DOHH2 (cell line): ENCODE measurements at regions not wholly inside any gene's neighbourhood (a gene's known extent, or its start where the extent isn't known, plus 50 kb on each side); places are given as distances from the start of the nearest gene placed in this dataset.

Source experiments
- EZH2phosphoT487 ChIP-seq: fragments of 200-600 bp; sonication (generic); IDR thresholded peaks from 2 replicates; pipeline ENCODE4 v1.6.1; 2017; ENCODE audit warnings: borderline replicate concordance, mild to moderate bottlenecking, antibody characterized with exemption, low read length, moderate library complexity, mixed read lengths
- TF ChIP-seq, protein P1 (sequence below): fragments of 200-600 bp; sonication (generic); IDR thresholded peaks from one replicate; pipeline ENCODE4 v1.5.1; 2014; ENCODE audit warnings: antibody characterized with exemption, mild to moderate bottlenecking, low read depth, low read length; ENCODE audit not compliant: poor library complexity, severe bottlenecking

DNA sequence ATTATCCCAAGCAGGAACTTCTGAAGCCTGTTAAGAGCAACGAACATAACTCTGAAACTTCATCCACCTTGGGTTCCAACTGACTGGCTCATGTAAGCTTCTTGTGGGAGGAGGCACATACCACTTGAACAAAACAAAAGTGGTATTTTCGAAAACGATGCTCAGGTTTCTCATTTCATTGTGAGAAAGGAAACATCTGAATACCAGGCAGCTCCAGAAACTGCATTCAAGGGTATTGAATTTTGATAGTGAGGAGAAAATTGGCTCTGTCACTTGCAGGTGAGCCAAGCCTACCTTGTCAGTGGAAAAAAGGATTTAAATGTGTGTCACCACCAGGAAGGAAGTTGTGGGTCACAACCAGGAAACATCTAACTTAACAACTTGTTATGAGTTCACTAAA is 218.1 kb upstream of the SATB1 start:
- TF ChIP-seq, protein P1, sequence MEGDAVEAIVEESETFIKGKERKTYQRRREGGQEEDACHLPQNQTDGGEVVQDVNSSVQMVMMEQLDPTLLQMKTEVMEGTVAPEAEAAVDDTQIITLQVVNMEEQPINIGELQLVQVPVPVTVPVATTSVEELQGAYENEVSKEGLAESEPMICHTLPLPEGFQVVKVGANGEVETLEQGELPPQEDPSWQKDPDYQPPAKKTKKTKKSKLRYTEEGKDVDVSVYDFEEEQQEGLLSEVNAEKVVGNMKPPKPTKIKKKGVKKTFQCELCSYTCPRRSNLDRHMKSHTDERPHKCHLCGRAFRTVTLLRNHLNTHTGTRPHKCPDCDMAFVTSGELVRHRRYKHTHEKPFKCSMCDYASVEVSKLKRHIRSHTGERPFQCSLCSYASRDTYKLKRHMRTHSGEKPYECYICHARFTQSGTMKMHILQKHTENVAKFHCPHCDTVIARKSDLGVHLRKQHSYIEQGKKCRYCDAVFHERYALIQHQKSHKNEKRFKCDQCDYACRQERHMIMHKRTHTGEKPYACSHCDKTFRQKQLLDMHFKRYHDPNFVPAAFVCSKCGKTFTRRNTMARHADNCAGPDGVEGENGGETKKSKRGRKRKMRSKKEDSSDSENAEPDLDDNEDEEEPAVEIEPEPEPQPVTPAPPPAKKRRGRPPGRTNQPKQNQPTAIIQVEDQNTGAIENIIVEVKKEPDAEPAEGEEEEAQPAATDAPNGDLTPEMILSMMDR, result no peak
- TF ChIP-seq EZH2phosphoT487, result no peak
